ENCODE measurements at regions not wholly inside any gene's neighbourhood (a gene's known extent, or its start where the extent isn't known, plus 50 kb on each side); places are given as distances from the start of the nearest gene placed in this dataset.

DNA sequence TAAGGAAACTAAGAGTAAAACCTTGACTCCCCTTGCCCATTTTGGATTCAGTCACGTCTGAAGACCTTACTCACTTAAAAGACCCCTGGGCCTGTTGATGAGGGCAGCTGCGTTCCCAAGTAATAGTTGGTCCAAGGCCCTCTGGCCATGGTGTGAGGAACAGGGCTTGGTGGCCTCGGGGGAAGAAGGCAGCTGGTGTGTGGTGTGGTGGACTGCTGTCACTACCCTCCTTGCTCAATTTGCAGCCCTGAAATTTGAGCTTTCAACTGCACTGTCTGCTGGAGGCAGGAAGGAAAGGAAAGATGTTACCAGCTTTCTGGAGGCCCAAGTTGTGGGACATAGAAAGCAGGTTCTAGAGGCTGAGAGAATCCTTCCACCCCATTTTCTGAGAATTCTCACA is 128.2 kb downstream of the SLC38A6 start:
- TF ChIP-seq, protein P1, sequence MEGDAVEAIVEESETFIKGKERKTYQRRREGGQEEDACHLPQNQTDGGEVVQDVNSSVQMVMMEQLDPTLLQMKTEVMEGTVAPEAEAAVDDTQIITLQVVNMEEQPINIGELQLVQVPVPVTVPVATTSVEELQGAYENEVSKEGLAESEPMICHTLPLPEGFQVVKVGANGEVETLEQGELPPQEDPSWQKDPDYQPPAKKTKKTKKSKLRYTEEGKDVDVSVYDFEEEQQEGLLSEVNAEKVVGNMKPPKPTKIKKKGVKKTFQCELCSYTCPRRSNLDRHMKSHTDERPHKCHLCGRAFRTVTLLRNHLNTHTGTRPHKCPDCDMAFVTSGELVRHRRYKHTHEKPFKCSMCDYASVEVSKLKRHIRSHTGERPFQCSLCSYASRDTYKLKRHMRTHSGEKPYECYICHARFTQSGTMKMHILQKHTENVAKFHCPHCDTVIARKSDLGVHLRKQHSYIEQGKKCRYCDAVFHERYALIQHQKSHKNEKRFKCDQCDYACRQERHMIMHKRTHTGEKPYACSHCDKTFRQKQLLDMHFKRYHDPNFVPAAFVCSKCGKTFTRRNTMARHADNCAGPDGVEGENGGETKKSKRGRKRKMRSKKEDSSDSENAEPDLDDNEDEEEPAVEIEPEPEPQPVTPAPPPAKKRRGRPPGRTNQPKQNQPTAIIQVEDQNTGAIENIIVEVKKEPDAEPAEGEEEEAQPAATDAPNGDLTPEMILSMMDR (conservative IDR thresholded peaks at IDR 0.05): no peak
- no peak for TF ChIP-seq EZH2 (IDR thresholded peaks at IDR 0.05; ENCODE audit: low read depth)
